Loucy (cell line): ENCODE measurements at regions not wholly inside any gene's neighbourhood (a gene's known extent, or its start where the extent isn't known, plus 50 kb on each side); places are given as distances from the start of the nearest gene placed in this dataset.

Experiments used
- H2AFZ ChIP-seq: fragments of 200-600 bp; sonication (generic); 2 replicates; pipeline ENCODE4 v1.6.0; 2016; ENCODE audit warnings: antibody characterized with exemption, mild to moderate bottlenecking, low read length, moderate library complexity
- H3F3A ChIP-seq: fragments of 200-600 bp; 2 replicates; pipeline ENCODE4 v1.6.0; 2016; ENCODE audit warnings: antibody characterized with exemption, low read depth, mild to moderate bottlenecking
- H3K27me3 ChIP-seq: fragments of 200-600 bp; sonication (generic); 2 replicates; pipeline ENCODE4 v1.6.1; 2014; ENCODE audit warnings: low read length, mild to moderate bottlenecking; ENCODE audit not compliant: insufficient read depth, poor library complexity, severe bottlenecking
- H3K36me3 ChIP-seq: fragments of 200-600 bp; sonication (generic); 2 replicates; pipeline ENCODE4 v1.6.1; 2016; ENCODE audit warnings: low read length; ENCODE audit not compliant: insufficient read depth
- H3K4me1 ChIP-seq: fragments of 200-600 bp; sonication (generic); 2 replicates; pipeline ENCODE4 v1.5.1; 2014; ENCODE audit warnings: low read length, mild to moderate bottlenecking; ENCODE audit not compliant: insufficient read depth, poor library complexity, severe bottlenecking
- H3K4me2 ChIP-seq: fragments of 200-600 bp; sonication (generic); 2 replicates; pipeline ENCODE4 v1.6.0; 2014; ENCODE audit warnings: antibody characterized with exemption, low read length, low read depth, mild to moderate bottlenecking; ENCODE audit not compliant: poor library complexity, severe bottlenecking
- H3K4me3 ChIP-seq: fragments of 200-600 bp; sonication (generic); 2 replicates; pipeline ENCODE4 v1.5.1; 2014; ENCODE audit warnings: low read length, mild to moderate bottlenecking, mixed read lengths; ENCODE audit not compliant: poor library complexity, severe bottlenecking
- H3K79me2 ChIP-seq: fragments of 200-600 bp; sonication (generic); 2 replicates; pipeline ENCODE4 v1.6.1; 2014; ENCODE audit warnings: low read length; ENCODE audit not compliant: insufficient read depth
- H3K9ac ChIP-seq: fragments of 200-600 bp; sonication (generic); 2 replicates; pipeline ENCODE4 v1.6.0; 2014; ENCODE audit warnings: mild to moderate bottlenecking, low read depth, low read length, moderate library complexity; ENCODE audit not compliant: poor library complexity, severe bottlenecking
- H3K9me2 ChIP-seq: fragments of 200-600 bp; sonication (generic); replicated peaks from 2 replicates; pipeline ENCODE4 v1.6.1; 2016; ENCODE audit warnings: low read depth, low read length, mixed read lengths
- H3K9me3 ChIP-seq: fragments of 200-600 bp; sonication (generic); 2 replicates; pipeline ENCODE4 v1.6.1; 2014; ENCODE audit warnings: mild to moderate bottlenecking, antibody characterized with exemption, low read length, low read depth; ENCODE audit not compliant: insufficient read depth
- H4K20me1 ChIP-seq: fragments of 200-600 bp; sonication (generic); 2 replicates; pipeline ENCODE4 v1.6.0; 2014; ENCODE audit warnings: antibody characterized with exemption, low read length, mild to moderate bottlenecking; ENCODE audit not compliant: insufficient read depth, poor library complexity, severe bottlenecking
- EZH2phosphoT487 ChIP-seq: fragments of 200-600 bp; IDR thresholded peaks from 2 replicates; pipeline ENCODE4 v1.6.1; 2018; ENCODE audit warnings: antibody characterized with exemption, mild to moderate bottlenecking, moderate library complexity, borderline replicate concordance
- TF ChIP-seq, protein P1 (sequence below): fragments of 200-600 bp; sonication (generic); conservative IDR thresholded peaks from 2 replicates; pipeline ENCODE4 v1.5.1; 2014; ENCODE audit warnings: mild to moderate bottlenecking, antibody characterized with exemption, low read length

- Histone ChIP-seq H3K9me3 (peaks cover 11% of the 10 kb centered on the region), H3K4me3 (peak overlapping the region; percentile 19), H4K20me1 (no peaks in the 10 kb centered on the region), H3K9ac (no peak overlapping the region), H3K79me2 (no peaks in the 10 kb centered on the region), H3K27me3 (no peaks in the 10 kb centered on the region), H2AFZ (no peak overlapping the region), H3K9me2 (no peaks in the 10 kb centered on the region), H3K4me1 (peaks cover 19% of the 10 kb centered on the region), H3K36me3 (no peaks in the 10 kb centered on the region), H3K4me2 (peak overlapping the region; percentile 48), H3F3A (peaks cover 12% of the 10 kb centered on the region)
- TF ChIP-seq, protein P1, sequence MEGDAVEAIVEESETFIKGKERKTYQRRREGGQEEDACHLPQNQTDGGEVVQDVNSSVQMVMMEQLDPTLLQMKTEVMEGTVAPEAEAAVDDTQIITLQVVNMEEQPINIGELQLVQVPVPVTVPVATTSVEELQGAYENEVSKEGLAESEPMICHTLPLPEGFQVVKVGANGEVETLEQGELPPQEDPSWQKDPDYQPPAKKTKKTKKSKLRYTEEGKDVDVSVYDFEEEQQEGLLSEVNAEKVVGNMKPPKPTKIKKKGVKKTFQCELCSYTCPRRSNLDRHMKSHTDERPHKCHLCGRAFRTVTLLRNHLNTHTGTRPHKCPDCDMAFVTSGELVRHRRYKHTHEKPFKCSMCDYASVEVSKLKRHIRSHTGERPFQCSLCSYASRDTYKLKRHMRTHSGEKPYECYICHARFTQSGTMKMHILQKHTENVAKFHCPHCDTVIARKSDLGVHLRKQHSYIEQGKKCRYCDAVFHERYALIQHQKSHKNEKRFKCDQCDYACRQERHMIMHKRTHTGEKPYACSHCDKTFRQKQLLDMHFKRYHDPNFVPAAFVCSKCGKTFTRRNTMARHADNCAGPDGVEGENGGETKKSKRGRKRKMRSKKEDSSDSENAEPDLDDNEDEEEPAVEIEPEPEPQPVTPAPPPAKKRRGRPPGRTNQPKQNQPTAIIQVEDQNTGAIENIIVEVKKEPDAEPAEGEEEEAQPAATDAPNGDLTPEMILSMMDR, result no peak
- TF ChIP-seq EZH2phosphoT487, result no peak
These were observed 71.5 kb upstream of the DISP3 start for GRCh38 chr1:11407301-11407994.

- Histone ChIP-seq H3K4me2 (no peak overlapping the region), H3K4me1 (peaks cover 11% of the 10 kb centered on the region), H4K20me1 (no peaks in the 10 kb centered on the region), H3K9me3 (no peaks in the 10 kb centered on the region), H3K9me2 (no peaks in the 10 kb centered on the region), H3F3A (peaks cover 2% of the 10 kb centered on the region), H2AFZ (no peak overlapping the region), H3K36me3 (no peaks in the 10 kb centered on the region), H3K4me3 (no peak overlapping the region), H3K9ac (no peak overlapping the region), H3K79me2 (no peaks in the 10 kb centered on the region), H3K27me3 (no peaks in the 10 kb centered on the region)
- TF ChIP-seq, protein P1, result no peak
- TF ChIP-seq EZH2phosphoT487, result no peak
These were observed 66.8 kb upstream of the DISP3 start for GRCh38 chr1:11412141-11412540.

DNA sequence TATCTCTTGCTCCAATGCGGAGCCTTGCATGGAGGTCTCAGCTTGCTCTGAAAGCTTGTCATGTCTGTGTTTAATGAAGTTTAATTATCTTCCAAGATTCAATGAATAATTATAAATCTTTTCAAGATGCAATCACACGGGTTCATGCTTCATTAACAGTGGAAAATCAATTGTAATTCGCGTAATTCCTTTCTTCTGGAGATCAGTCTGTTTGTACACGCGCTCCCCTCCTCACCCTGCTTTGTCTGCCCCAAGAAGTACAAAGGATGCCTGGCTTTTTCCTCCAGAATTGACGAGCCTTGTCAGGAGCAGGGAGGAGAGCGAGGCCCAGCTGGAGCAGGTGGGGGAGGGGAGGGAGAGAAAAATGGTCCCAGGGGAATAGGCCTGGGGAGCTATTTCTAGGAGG, 65.0 kb upstream of the DISP3 start:
- Histone ChIP-seq H3K9ac (no peak overlapping the region), H3K36me3 (no peaks in the 10 kb centered on the region), H3K9me2 (no peaks in the 10 kb centered on the region), H3K4me3 (no peak overlapping the region), H2AFZ (no peak overlapping the region), H3K9me3 (no peaks in the 10 kb centered on the region), H3K4me2 (no peak overlapping the region), H3K4me1 (no peaks in the 10 kb centered on the region), H4K20me1 (no peaks in the 10 kb centered on the region), H3K79me2 (no peaks in the 10 kb centered on the region), H3K27me3 (no peaks in the 10 kb centered on the region), H3F3A (no peaks in the 10 kb centered on the region)
- TF ChIP-seq, protein P1, result no peak
- no peak for TF ChIP-seq EZH2phosphoT487
